Brain microvascular endothelial cell (primary cell): ENCODE measurements at regions not wholly inside any gene's neighbourhood (a gene's known extent, or its start where the extent isn't known, plus 50 kb on each side); places are given as distances from the start of the nearest gene placed in this dataset.

Experiments
- DNase-seq: peaks from one replicate; pipeline ENCODE4 v3.0.0-alpha.2; 2020
- H3K27ac ChIP-seq: fragments of 250-450 bp; sonication (Bioruptor Pico); 2 replicates; pipeline ENCODE4 v1.5.1; 2020; ENCODE audit warnings: mild to moderate bottlenecking, moderate library complexity
- H3K27me3 ChIP-seq: fragments of 250-450 bp; sonication (Bioruptor Pico); replicated peaks from 2 replicates; pipeline ENCODE4 v1.5.1; 2020; ENCODE audit warnings: mild to moderate bottlenecking
- H3K36me3 ChIP-seq: fragments of 250-450 bp; sonication (Bioruptor Pico); replicated peaks from 2 replicates; pipeline ENCODE4 v1.5.1; 2020; ENCODE audit warnings: mild to moderate bottlenecking
- H3K4me3 ChIP-seq: 2 replicates; pipeline ENCODE4 v1.5.1; 2011; ENCODE audit warnings: low read depth, mild to moderate bottlenecking, control low read depth, low read length, moderate library complexity
- CTCF ChIP-seq: IDR thresholded peaks from 2 replicates; pipeline ENCODE4 v1.5.1; 2011; ENCODE audit warnings: low read depth, mild to moderate bottlenecking, moderate library complexity, low read length, control low read depth, inconsistent platforms; ENCODE audit errors: missing control alignments
- in situ Hi-C: cut with HindIII; loops from 2 replicates; pipeline ENCODE4 v1.10.0; 2017; ENCODE audit warnings: low sequenced_read_pairs, low pct_ligation_motif_present

GRCh38 chr2:11102466-11102865 is 52.8 kb upstream of the SLC66A3 start:
- Histone ChIP-seq H3K27me3 (no peaks in the 10 kb centered on the region), H3K4me3 (no peak overlapping the region), H3K36me3 (no peaks in the 10 kb centered on the region), H3K27ac (no peak overlapping the region)
- no peak for DNase-seq
- in situ Hi-C loops, result no loop called here
- no peak for TF ChIP-seq CTCF

GRCh38 chr2:11102956-11103860 is 52.1 kb upstream of the SLC66A3 start:
- DNase-seq, result no peak
- Histone ChIP-seq H3K36me3 (no peaks in the 10 kb centered on the region), H3K27ac (no peak overlapping the region), H3K27me3 (no peaks in the 10 kb centered on the region), H3K4me3 (no peak overlapping the region)
- in situ Hi-C loops, result no loop called here
- no peak for TF ChIP-seq CTCF

- TF ChIP-seq CTCF, result no peak
- DNase-seq, result no peak
- H3K36me3 ChIP-seq, result no peaks in the 10 kb centered on the region
- H3K27ac ChIP-seq, result no peak overlapping the region
- no peaks in the 10 kb centered on the region for H3K27me3 ChIP-seq
- in situ Hi-C loops, result no loop called here
- no peak overlapping the region for H3K4me3 ChIP-seq
These were observed 51.1 kb upstream of the SLC66A3 start for GRCh38 chr2:11103984-11104793.

GRCh38 chr2:11104794-11105660 is 50.2 kb upstream of the SLC66A3 start:
- Histone ChIP-seq H3K27me3 (no peaks in the 10 kb centered on the region), H3K36me3 (no peaks in the 10 kb centered on the region), H3K27ac (no peak overlapping the region), H3K4me3 (no peak overlapping the region)
- no peak for TF ChIP-seq CTCF
- no peak for DNase-seq
- in situ Hi-C loops, result no loop called here
